HL-60 (cell line): ENCODE measurements at regions not wholly inside any gene's neighbourhood (a gene's known extent, or its start where the extent isn't known, plus 50 kb on each side); places are given as distances from the start of the nearest gene placed in this dataset.

ENCODE experiments used
- DNase-seq, 2 experiments: peaks; one replicate each; pipeline ENCODE4 v3.0.0-alpha.2; 2010 to 2020; ENCODE audit warnings: low read depth in 1 of 2, low spot score in 1 of 2
- H3K27ac ChIP-seq: fragments of 250-450 bp; sonication (Bioruptor Pico); replicated peaks from 2 replicates; pipeline ENCODE4 v1.5.1; 2020; ENCODE audit warnings: mild to moderate bottlenecking, moderate library complexity
- H3K27me3 ChIP-seq: fragments of 250-450 bp; sonication (Bioruptor Pico); 2 replicates; pipeline ENCODE4 v1.5.1; 2021; ENCODE audit warnings: mild to moderate bottlenecking, moderate library complexity; ENCODE audit not compliant: insufficient read depth, poor library complexity, severe bottlenecking
- H3K4me3 ChIP-seq: replicated peaks from 2 replicates; pipeline ENCODE4 v1.5.1; 2011; ENCODE audit warnings: mild to moderate bottlenecking, control low read depth, low read length; ENCODE audit not compliant: insufficient read depth
- GABPA ChIP-seq: IDR thresholded peaks from 2 replicates; pipeline ENCODE4 v1.6.1; 2012; ENCODE audit warnings: low read depth
- POLR2AphosphoS5 ChIP-seq: IDR thresholded peaks from 2 replicates; pipeline ENCODE4 v1.6.1; 2012; ENCODE audit warnings: low read depth
- REST ChIP-seq: IDR thresholded peaks from 2 replicates; pipeline ENCODE4 v1.6.1; 2012; ENCODE audit warnings: low read depth; ENCODE audit not compliant: insufficient replicate concordance
- SPI1 ChIP-seq: IDR thresholded peaks from 2 replicates; pipeline ENCODE4 v1.6.1; 2012; ENCODE audit warnings: low read depth, mild to moderate bottlenecking, borderline replicate concordance
- TF ChIP-seq, protein P1 (sequence below): IDR thresholded peaks from one replicate; pipeline ENCODE4 v1.5.1; 2011; ENCODE audit warnings: low read length, control low read depth, inconsistent platforms; ENCODE audit not compliant: insufficient read depth

DNA sequence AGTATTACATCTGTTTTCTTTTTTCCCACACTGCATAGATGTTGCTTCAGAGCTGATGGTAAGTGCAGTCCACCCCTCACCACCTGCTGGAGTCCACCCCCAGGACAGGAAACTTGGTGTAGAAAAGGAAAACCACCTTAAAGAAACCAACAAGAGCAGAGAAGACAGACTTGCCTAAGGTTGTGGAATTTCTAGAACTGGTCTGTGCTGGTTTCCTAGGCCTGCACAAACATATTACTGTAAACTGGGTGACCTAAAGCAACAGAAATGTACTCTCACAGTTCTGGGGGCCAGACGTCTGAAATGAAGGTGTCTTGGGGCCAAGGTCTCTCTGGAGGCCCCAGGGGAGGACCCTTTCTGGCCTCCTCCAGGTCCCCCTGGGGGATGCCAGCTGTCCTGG, 293.4 kb upstream of the IRX1 start:
- H3K27me3 ChIP-seq: no peaks in the 10 kb centered on the region
- no peak for DNase-seq
- no peak overlapping the region for H3K4me3 ChIP-seq
- TF ChIP-seq REST: no peak
- no peak for TF ChIP-seq SPI1
- no peak for TF ChIP-seq POLR2AphosphoS5
- H3K27ac ChIP-seq: no peak overlapping the region

DNA sequence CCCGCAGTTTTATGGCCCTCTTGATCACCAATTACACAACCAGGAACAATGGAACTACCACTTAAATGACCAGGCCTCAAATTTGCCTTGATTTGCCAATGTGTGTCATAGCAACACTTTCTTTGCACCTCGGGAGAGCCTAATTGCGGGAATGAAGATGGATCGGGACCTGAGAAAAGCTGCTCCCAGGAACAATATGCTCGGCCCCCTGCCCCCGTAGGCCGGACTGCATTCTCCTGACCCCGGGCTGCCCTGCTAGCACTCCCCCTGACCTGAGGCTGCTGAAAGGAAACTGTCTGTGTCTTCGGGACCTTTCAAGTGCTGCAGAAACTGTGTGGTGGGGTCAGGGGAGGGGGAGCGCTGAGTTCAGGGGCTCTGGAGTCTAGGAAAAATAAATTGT, 294.3 kb upstream of the IRX1 start:
- TF ChIP-seq GABPA (no peak), REST (no peak), POLR2AphosphoS5 (no peak), SPI1 (no peak)
- TF ChIP-seq, protein P1, sequence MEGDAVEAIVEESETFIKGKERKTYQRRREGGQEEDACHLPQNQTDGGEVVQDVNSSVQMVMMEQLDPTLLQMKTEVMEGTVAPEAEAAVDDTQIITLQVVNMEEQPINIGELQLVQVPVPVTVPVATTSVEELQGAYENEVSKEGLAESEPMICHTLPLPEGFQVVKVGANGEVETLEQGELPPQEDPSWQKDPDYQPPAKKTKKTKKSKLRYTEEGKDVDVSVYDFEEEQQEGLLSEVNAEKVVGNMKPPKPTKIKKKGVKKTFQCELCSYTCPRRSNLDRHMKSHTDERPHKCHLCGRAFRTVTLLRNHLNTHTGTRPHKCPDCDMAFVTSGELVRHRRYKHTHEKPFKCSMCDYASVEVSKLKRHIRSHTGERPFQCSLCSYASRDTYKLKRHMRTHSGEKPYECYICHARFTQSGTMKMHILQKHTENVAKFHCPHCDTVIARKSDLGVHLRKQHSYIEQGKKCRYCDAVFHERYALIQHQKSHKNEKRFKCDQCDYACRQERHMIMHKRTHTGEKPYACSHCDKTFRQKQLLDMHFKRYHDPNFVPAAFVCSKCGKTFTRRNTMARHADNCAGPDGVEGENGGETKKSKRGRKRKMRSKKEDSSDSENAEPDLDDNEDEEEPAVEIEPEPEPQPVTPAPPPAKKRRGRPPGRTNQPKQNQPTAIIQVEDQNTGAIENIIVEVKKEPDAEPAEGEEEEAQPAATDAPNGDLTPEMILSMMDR: no peak
- no peaks in the 10 kb centered on the region for H3K27me3 ChIP-seq
- no peak overlapping the region for H3K27ac ChIP-seq
- DNase-seq: no peak
- no peak overlapping the region for H3K4me3 ChIP-seq

GRCh38 chr5:3300726-3301125, 294.9 kb upstream of the IRX1 start:
- Histone ChIP-seq H3K27ac (no peak overlapping the region), H3K27me3 (no peaks in the 10 kb centered on the region), H3K4me3 (no peak overlapping the region)
- no peak for DNase-seq
- TF ChIP-seq SPI1 (no peak), REST (no peak), POLR2AphosphoS5 (no peak), GABPA (no peak)
- TF ChIP-seq, protein P1: no peak

DNA sequence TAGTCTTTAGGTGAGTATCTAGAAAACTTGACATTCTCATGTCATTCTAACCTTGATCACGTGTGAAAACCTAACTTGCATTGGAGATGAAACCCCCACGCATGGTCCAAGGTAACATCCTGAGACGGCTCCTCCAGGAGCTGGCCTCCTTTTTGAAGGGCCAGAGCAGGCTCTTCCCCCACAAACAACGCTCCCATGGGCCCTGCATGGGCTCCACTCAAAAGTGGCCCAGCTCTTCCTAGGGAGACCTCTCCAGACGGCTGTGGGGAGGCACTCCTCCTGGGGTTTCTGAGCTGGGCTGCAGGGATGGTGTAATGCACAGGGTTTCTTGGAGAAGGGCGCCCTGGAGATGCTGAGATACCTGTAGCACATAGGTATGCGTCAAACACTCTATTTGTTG, 296.2 kb upstream of the IRX1 start:
- no peak for TF ChIP-seq REST
- TF ChIP-seq, protein P1: no peak
- Histone ChIP-seq H3K27me3 (no peaks in the 10 kb centered on the region), H3K4me3 (no peak overlapping the region), H3K27ac (no peak overlapping the region)
- no peak for DNase-seq
